ENCODE measurements at regions not wholly inside any gene's neighbourhood (a gene's known extent, or its start where the extent isn't known, plus 50 kb on each side); places are given as distances from the start of the nearest gene placed in this dataset.

DNA sequence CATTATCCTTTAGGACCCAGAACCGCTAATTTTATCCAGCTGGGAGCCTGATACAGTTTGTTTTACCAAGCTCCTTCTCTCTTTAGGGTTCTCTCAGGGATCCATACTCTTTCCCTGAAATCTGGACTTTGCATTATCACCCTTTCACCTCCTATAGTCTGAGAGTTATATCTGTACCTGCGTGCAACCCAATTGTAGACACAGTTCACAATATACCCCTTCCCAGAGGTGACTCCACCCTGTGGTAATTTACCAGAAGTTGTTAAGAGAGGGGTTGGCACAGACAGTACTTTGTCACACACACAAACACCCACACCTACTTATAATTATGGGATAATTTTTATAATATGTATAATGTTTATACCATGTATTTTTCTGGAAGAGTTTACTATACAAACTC is 275.8 kb upstream of the NR3C2 start:
- no peaks in the 10 kb centered on the region for H3K9me1 ChIP-seq (ENCODE audit: control insufficient read depth, extremely low read depth, insufficient read depth, low read length)
- dilution Hi-C loops (cut with MboI; ENCODE audit: extremely low pct_ligation_motif_present, low sequenced_read_pairs) = no loop called here
- no peak overlapping the region for H3K9ac ChIP-seq (ENCODE audit: control insufficient read depth, extremely low read depth, insufficient read depth, low read length)
- no peak overlapping the region for H2AFZ ChIP-seq (ENCODE audit: control insufficient read depth, low read length)
- H3K9me3 ChIP-seq (ENCODE audit: control insufficient read depth, low read depth, low read length) = no peaks in the 10 kb centered on the region
- no peak overlapping the region for H3K4me3 ChIP-seq (ENCODE audit: control insufficient read depth in 2 of 3, extremely low read depth in 1 of 3, insufficient read depth in 2 of 3, low read depth in 1 of 3, low read length in 3 of 3)
- no peaks in the 10 kb centered on the region for H3K4me1 ChIP-seq (ENCODE audit: control insufficient read depth, extremely low read depth, insufficient read depth, low read length)
- no peak for TF ChIP-seq EZH2 (IDR thresholded peaks at IDR 0.05; ENCODE audit: low read length)
- TF ChIP-seq, protein P1, sequence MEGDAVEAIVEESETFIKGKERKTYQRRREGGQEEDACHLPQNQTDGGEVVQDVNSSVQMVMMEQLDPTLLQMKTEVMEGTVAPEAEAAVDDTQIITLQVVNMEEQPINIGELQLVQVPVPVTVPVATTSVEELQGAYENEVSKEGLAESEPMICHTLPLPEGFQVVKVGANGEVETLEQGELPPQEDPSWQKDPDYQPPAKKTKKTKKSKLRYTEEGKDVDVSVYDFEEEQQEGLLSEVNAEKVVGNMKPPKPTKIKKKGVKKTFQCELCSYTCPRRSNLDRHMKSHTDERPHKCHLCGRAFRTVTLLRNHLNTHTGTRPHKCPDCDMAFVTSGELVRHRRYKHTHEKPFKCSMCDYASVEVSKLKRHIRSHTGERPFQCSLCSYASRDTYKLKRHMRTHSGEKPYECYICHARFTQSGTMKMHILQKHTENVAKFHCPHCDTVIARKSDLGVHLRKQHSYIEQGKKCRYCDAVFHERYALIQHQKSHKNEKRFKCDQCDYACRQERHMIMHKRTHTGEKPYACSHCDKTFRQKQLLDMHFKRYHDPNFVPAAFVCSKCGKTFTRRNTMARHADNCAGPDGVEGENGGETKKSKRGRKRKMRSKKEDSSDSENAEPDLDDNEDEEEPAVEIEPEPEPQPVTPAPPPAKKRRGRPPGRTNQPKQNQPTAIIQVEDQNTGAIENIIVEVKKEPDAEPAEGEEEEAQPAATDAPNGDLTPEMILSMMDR (optimal IDR thresholded peaks at IDR 0.05 in 1 of 3, IDR thresholded peaks at IDR 0.05 in 1 of 3, conservative IDR thresholded peaks at IDR 0.05 in 1 of 3; ENCODE audit: extremely low read depth in 1 of 3, insufficient read depth in 2 of 3, low read length in 3 of 3) = no peak
- H3K4me2 ChIP-seq (ENCODE audit: control insufficient read depth, extremely low read depth, insufficient read depth, low read depth, low read length) = no peak overlapping the region
- H3K27me3 ChIP-seq (ENCODE audit: control insufficient read depth, extremely low read depth, insufficient read depth, low read length) = no peaks in the 10 kb centered on the region
- no peak for FAIRE-seq
- no peaks in the 10 kb centered on the region for H3K79me2 ChIP-seq (ENCODE audit: control insufficient read depth, insufficient read depth, low read length)
- no peaks in the 10 kb centered on the region for H3K36me3 ChIP-seq (ENCODE audit: control insufficient read depth in 2 of 2, extremely low read depth in 1 of 2, insufficient read depth in 2 of 2, low read length in 2 of 2)
- no peak overlapping the region for H3K27ac ChIP-seq (ENCODE audit: control insufficient read depth, insufficient read depth, low read length)
- no peaks in the 10 kb centered on the region for H4K20me1 ChIP-seq (ENCODE audit: control insufficient read depth, extremely low read depth, insufficient read depth, low read length)
- no peak for DNase-seq (ENCODE audit: low read depth, low spot score)

DNA sequence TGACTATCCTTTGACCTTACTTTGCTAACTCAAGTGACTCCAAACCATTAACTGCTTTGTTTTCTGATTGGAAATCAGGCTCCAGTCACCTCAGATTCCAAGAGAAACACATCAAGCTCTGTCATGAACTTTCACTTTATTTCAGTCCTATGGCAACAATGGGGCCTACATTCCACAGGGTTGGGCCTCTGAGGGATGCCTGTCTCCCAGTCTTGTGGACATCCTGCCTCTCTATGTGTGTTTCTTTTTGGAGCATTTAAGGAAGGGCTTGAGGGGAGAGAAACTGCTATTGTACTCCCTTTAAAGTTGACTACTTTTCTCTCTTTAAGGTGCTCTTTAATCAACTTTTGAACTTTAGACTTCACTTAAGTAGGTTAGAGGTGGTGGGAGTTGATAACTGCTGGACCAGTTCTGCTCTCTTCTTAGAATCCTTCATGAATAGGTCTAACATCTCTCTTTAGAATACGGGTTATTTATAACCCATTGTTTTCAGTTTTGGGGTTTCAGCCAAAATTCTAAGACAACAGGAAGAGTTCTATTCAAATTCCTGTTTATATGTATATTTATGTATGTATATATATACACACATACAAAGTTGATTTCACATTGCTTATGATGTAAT is 274.3 kb upstream of the NR3C2 start:
- Histone ChIP-seq H3K4me2 (ENCODE audit: control insufficient read depth, extremely low read depth, insufficient read depth, low read depth, low read length) (no peak overlapping the region), H3K9ac (ENCODE audit: control insufficient read depth, extremely low read depth, insufficient read depth, low read length) (no peak overlapping the region), H3K4me3 (ENCODE audit: control insufficient read depth in 2 of 3, extremely low read depth in 1 of 3, insufficient read depth in 2 of 3, low read depth in 1 of 3, low read length in 3 of 3) (no peak overlapping the region), H3K27ac (ENCODE audit: control insufficient read depth, insufficient read depth, low read length) (no peak overlapping the region), H3K79me2 (ENCODE audit: control insufficient read depth, insufficient read depth, low read length) (no peaks in the 10 kb centered on the region), H3K9me3 (ENCODE audit: control insufficient read depth, low read depth, low read length) (no peaks in the 10 kb centered on the region), H2AFZ (ENCODE audit: control insufficient read depth, low read length) (no peak overlapping the region), H3K36me3 (ENCODE audit: control insufficient read depth in 2 of 2, extremely low read depth in 1 of 2, insufficient read depth in 2 of 2, low read length in 2 of 2) (no peaks in the 10 kb centered on the region), H3K27me3 (ENCODE audit: control insufficient read depth, extremely low read depth, insufficient read depth, low read length) (no peaks in the 10 kb centered on the region), H3K4me1 (ENCODE audit: control insufficient read depth, extremely low read depth, insufficient read depth, low read length) (no peaks in the 10 kb centered on the region), H4K20me1 (ENCODE audit: control insufficient read depth, extremely low read depth, insufficient read depth, low read length) (no peaks in the 10 kb centered on the region), H3K9me1 (ENCODE audit: control insufficient read depth, extremely low read depth, insufficient read depth, low read length) (no peaks in the 10 kb centered on the region)
- dilution Hi-C loops (cut with MboI; ENCODE audit: extremely low pct_ligation_motif_present, low sequenced_read_pairs) = no loop called here
- TF ChIP-seq, protein P1 (optimal IDR thresholded peaks at IDR 0.05 in 1 of 3, IDR thresholded peaks at IDR 0.05 in 1 of 3, conservative IDR thresholded peaks at IDR 0.05 in 1 of 3; ENCODE audit: extremely low read depth in 1 of 3, insufficient read depth in 2 of 3, low read length in 3 of 3) = no peak
- no peak for TF ChIP-seq EZH2 (IDR thresholded peaks at IDR 0.05; ENCODE audit: low read length)
- no peak for FAIRE-seq
- DNase-seq (ENCODE audit: low read depth, low spot score) = no peak
